GM12878 (cell line): ENCODE measurements at regions not wholly inside any gene's neighbourhood (a gene's known extent, or its start where the extent isn't known, plus 50 kb on each side); places are given as distances from the start of the nearest gene placed in this dataset.

Source experiments
- EGR1 ChIP-seq, 2 experiments: IDR thresholded peaks; 1 replicate in 1 of 2; 2 replicates in 1 of 2; pipeline ENCODE4 v1.6.1; 2011 to 2012; ENCODE audit warnings: low read depth in 2 of 2, low read length in 2 of 2, borderline replicate concordance in 1 of 2, mild to moderate bottlenecking in 1 of 2, moderate library complexity in 1 of 2
- EP300 ChIP-seq, 2 experiments: fragments of 150-350 bp in 1 of 2; IDR thresholded peaks; 2 replicates each; pipeline ENCODE4 v1.6.1; 2011 to 2012; ENCODE audit warnings: low read depth in 2 of 2, low read length in 2 of 2, borderline replicate concordance in 1 of 2, improper control_type of control experiment in 1 of 2, inconsistent platforms in 1 of 2; ENCODE audit not compliant: control insufficient read depth in 1 of 2
- FOXK2 ChIP-seq: fragments of 450-650 bp; IDR thresholded peaks from 2 replicates; pipeline ENCODE4 v1.6.1; 2017; ENCODE audit warnings: mild to moderate bottlenecking, moderate library complexity
- PAX5 ChIP-seq: IDR thresholded peaks from 2 replicates; pipeline ENCODE4 v1.6.1; 2011; ENCODE audit warnings: low read depth, low read length, borderline replicate concordance
- RUNX3 ChIP-seq: IDR thresholded peaks from 2 replicates; pipeline ENCODE4 v1.6.1; 2012; ENCODE audit warnings: low read length, inconsistent platforms
- ZNF384 ChIP-seq: IDR thresholded peaks from 2 replicates; pipeline ENCODE4 v1.6.1; 2012; ENCODE audit warnings: low read depth, mild to moderate bottlenecking, low read length, improper control_type of control experiment, borderline replicate concordance
- TF ChIP-seq, protein P1 (sequence below): IDR thresholded peaks from 2 replicates; pipeline ENCODE4 v1.6.1; 2012; ENCODE audit warnings: low read depth, low read length, improper control_type of control experiment
- TF ChIP-seq, protein P2 (sequence below): fragments of 450-650 bp; IDR thresholded peaks from 2 replicates; pipeline ENCODE4 v1.6.1; 2017; ENCODE audit warnings: mild to moderate bottlenecking, moderate library complexity
- TF ChIP-seq, protein P3 (sequence below): fragments of 150-350 bp; IDR thresholded peaks from 2 replicates; pipeline ENCODE4 v1.6.1; 2016; ENCODE audit warnings: low read depth, low read length

DNA sequence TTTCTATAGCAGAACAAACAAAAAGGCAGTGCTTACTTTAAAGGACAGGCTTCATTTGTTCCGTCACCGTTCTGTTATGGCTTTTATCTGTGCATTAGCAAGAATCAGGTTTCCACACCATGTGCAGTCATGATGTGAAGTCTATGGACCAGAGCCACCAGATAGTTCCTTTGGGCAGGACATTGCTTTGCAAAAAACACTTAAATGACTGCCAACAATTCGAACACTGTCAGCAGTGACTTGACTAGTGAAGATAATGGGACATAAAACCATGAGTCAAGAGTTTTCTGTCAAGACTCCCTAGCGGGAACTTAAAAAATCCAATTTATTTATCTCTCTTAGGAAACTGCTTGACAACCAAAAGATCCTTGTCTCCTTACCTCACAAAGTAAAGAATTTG, 80.3 kb downstream of the NKX2-1 start (continued):
- TF ChIP-seq, protein P1, sequence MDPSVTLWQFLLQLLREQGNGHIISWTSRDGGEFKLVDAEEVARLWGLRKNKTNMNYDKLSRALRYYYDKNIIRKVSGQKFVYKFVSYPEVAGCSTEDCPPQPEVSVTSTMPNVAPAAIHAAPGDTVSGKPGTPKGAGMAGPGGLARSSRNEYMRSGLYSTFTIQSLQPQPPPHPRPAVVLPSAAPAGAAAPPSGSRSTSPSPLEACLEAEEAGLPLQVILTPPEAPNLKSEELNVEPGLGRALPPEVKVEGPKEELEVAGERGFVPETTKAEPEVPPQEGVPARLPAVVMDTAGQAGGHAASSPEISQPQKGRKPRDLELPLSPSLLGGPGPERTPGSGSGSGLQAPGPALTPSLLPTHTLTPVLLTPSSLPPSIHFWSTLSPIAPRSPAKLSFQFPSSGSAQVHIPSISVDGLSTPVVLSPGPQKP, result no peak
- TF ChIP-seq ZNF384 (no peak), PAX5 (no peak), EGR1 (IDR thresholded peaks at IDR 0.05; ENCODE audit: borderline replicate concordance in 1 of 2, low read depth in 2 of 2, low read length in 2 of 2) (no peak), RUNX3 (no peak), FOXK2 (no peak), EP300 (IDR thresholded peaks at IDR 0.05; ENCODE audit: borderline replicate concordance in 1 of 2, control insufficient read depth in 1 of 2, low read depth in 2 of 2, low read length in 2 of 2) (no peak)
- TF ChIP-seq, protein P2, sequence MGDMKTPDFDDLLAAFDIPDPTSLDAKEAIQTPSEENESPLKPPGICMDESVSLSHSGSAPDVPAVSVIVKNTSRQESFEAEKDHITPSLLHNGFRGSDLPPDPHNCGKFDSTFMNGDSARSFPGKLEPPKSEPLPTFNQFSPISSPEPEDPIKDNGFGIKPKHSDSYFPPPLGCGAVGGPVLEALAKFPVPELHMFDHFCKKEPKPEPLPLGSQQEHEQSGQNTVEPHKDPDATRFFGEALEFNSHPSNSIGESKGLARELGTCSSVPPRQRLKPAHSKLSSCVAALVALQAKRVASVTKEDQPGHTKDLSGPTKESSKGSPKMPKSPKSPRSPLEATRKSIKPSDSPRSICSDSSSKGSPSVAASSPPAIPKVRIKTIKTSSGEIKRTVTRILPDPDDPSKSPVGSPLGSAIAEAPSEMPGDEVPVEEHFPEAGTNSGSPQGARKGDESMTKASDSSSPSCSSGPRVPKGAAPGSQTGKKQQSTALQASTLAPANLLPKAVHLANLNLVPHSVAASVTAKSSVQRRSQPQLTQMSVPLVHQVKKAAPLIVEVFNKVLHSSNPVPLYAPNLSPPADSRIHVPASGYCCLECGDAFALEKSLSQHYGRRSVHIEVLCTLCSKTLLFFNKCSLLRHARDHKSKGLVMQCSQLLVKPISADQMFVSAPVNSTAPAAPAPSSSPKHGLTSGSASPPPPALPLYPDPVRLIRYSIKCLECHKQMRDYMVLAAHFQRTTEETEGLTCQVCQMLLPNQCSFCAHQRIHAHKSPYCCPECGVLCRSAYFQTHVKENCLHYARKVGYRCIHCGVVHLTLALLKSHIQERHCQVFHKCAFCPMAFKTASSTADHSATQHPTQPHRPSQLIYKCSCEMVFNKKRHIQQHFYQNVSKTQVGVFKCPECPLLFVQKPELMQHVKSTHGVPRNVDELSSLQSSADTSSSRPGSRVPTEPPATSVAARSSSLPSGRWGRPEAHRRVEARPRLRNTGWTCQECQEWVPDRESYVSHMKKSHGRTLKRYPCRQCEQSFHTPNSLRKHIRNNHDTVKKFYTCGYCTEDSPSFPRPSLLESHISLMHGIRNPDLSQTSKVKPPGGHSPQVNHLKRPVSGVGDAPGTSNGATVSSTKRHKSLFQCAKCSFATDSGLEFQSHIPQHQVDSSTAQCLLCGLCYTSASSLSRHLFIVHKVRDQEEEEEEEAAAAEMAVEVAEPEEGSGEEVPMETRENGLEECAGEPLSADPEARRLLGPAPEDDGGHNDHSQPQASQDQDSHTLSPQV, result no peak
- TF ChIP-seq, protein P3, sequence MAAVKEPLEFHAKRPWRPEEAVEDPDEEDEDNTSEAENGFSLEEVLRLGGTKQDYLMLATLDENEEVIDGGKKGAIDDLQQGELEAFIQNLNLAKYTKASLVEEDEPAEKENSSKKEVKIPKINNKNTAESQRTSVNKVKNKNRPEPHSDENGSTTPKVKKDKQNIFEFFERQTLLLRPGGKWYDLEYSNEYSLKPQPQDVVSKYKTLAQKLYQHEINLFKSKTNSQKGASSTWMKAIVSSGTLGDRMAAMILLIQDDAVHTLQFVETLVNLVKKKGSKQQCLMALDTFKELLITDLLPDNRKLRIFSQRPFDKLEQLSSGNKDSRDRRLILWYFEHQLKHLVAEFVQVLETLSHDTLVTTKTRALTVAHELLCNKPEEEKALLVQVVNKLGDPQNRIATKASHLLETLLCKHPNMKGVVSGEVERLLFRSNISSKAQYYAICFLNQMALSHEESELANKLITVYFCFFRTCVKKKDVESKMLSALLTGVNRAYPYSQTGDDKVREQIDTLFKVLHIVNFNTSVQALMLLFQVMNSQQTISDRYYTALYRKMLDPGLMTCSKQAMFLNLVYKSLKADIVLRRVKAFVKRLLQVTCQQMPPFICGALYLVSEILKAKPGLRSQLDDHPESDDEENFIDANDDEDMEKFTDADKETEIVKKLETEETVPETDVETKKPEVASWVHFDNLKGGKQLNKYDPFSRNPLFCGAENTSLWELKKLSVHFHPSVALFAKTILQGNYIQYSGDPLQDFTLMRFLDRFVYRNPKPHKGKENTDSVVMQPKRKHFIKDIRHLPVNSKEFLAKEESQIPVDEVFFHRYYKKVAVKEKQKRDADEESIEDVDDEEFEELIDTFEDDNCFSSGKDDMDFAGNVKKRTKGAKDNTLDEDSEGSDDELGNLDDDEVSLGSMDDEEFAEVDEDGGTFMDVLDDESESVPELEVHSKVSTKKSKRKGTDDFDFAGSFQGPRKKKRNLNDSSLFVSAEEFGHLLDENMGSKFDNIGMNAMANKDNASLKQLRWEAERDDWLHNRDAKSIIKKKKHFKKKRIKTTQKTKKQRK, result no peak
- TF ChIP-seq, all 136 proteins: peak for 0
